ENCODE measurements at regions not wholly inside any gene's neighbourhood (a gene's known extent, or its start where the extent isn't known, plus 50 kb on each side); places are given as distances from the start of the nearest gene placed in this dataset.

DNA sequence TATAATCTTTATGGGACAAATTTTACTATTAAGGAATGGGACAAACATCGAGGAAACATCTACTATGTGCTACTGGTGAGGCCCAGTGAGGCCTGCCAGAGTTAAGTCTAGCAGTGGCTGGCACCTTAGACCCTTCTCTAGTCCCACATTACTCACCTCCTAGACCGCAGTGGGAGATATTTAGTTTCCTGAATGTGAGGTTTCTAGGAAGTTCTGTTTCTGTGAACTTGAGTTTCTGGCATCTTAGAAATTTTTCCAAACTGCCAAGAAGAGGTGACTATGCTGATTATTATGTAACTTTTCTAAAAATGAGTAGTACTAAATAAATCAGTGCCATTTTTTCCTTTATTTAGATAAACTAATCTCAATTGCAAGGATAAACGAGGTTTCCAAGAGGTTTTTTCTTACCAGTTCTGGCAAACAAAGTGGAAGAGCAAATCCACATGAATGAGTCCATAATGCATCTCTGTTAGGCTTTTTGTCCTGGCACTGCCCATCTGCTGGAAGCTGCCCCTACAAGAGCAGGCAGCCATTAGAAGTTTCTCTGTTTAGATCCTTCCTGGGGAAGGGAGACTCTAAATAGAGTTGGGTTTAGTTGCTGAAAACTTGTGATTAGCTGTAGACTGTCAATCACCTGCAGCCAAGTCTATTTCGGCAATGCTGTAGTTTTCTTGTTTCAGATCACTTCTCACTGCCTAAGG lies 348.7 kb downstream of the MAN2A1 start:
- DNase-seq, result no peak

DNA sequence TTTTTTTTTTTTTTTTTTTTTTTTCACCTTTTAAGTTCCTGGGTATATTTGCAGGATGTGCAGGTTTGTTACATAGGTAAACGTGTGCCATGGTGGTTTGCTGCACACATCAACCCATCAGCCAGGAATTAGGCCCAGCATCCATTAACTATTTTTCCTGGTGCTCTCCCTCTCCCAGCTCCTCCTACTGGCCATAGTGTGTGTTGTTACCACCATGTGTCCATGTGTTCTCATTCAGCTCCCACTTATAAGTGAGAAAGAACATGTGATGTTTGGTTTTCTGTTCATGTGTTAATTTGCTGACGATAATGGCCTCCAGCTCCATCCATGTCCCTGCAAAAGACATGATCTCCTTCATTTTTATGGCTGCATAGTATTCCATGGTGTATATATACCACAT lies 350.5 kb downstream of the MAN2A1 start:
- DNase-seq, result no peak

DNA sequence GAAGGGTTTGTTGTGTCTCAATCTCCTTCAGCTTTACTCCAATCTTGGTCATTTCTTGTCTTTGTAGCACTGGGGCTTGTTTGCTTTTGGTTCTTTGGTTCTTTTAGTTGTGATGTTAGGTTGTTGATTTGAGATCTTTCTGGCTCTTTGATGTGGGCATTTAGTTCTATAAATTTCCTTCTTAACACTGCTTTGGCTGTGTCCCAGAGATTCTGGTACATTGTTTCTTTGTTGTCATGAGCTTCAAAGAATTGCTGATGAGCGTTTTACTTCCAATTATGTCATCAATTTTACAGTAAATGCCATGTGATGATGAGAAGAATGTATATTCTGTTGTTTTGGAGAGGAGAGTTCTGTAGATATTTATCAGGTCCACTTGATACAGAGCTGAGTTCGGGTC lies 353.3 kb downstream of the MAN2A1 start:
- DNase-seq, result no peak

DNA sequence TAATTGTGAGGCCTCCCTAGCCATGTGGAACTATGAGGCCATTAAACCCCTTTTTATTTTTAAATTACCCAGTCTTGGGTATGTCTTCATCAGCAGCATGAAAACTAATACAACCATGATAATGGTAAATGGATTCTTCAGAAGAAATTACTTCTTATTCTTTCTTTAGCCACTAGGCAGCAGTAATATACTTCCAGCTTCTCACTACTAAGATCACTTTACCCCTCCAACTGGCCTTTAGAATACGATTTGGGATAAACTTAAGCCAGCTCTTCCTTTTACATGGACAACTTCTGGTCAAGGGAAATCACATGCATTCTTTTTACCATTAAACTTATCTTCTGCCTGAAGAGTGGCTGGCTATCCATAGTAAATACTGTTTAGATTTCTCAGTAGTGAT lies 355.4 kb downstream of the MAN2A1 start:
- no peak for DNase-seq

DNA sequence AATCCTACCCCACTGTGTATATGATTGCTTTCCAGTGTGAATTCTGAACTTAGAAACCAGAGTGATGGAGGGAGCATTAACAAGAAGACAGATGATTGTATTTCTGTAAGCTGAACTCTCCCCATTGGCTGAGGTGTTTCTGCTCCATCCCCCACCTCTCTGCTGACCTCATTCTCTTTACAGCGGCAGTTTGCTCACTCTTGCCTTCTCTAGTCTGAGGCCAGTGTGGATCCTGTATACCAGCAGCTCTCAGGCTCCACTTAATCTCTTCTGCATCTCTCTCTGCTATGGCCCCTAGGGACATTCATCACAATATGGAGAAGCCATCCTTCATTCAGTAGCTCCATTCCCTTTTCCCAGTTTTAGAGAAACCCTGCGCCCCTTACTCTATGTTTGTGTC lies 358.8 kb downstream of the MAN2A1 start:
- no peak for DNase-seq

DNA sequence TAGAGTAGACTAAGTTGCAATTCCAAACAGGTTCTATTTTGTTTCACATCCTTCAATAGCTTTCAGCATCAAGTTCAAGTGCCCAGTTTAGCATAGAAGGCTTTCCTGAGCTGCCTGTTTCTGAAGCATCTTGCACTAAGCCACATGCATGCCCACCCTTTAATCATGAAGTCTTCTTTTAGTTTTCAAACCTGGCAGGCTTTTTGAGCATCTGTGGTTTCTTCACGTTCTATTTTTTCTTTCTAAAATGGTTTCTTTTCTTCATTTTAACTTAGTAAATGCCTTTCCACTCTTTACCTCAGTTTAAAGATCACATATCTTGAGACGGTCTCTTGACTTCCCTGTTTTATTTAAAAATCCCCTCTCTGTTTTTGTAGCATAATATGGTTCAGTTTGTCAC lies 360.1 kb downstream of the MAN2A1 start:
- DNase-seq, result no peak

DNA sequence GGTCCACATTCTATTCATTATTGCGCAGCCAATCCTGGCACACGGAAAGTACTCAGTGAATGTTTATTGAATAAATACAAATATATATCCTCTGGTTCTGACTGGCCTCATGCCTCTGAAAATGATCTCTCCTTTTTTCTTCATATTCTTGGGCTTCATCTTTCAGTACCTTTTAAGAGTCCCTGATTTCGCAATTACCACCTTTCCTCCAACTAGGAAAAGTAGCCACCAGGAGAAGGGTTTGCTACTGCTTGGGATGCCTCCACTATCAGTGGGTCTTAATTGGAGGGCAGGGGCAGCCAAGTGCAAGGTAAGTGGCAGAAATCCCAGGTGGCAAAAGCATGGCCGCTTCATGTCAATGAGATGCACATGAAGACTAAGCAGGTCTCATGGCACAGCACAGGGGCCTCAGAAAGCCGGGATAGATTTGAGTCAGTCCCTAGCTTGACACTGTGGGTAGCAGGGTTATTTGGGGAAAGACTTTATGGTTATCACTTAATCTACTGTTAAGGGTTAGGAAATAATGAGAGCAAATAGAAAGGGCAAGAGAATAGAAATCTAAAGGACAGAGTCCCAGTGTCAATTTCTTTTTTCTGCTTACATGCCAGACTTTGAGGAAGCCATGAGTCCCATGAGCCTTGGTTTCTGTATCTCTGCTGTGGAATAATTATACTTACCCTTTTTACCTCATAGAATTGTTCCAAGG lies 361.1 kb downstream of the MAN2A1 start:
- DNase-seq, result no peak

DNA sequence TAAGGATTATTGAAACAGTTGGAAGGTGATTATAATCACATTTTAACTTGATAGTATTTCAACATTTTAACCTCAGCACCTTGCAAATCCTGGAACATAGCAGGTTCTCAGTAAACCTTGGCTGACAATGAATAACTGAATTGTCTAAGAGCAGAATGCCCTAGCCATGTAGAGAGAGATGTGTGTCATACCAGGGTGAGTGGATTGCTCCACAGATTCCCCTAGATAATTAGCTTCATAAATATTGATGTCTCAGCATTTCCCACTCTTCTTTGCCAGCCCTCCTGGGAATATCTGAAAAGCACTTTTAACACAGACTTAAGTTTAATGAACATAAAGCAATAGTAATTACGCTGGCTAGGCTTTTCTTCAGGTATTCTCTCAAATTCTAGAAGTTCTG lies 363.5 kb downstream of the MAN2A1 start:
- no peak for DNase-seq

DNA sequence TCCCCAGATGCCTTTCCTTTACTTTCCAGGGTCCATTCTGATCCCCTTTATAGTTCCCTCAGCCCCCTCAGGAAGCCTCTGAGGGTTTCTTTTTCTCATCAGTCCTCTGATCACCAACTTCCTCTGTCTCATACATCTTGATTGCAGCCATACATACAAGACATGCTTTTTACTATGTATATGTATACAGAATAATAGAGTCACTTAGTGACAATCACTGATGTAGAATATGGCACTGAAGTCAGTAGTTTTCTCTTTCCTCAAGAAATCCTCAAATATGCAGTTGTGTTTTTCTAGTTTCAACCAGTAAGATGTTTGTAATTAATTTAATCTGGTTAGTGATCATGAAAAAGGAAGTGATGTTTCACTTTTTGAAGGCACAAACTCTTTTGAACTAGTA lies 364.1 kb downstream of the MAN2A1 start:
- no peak for DNase-seq

DNA sequence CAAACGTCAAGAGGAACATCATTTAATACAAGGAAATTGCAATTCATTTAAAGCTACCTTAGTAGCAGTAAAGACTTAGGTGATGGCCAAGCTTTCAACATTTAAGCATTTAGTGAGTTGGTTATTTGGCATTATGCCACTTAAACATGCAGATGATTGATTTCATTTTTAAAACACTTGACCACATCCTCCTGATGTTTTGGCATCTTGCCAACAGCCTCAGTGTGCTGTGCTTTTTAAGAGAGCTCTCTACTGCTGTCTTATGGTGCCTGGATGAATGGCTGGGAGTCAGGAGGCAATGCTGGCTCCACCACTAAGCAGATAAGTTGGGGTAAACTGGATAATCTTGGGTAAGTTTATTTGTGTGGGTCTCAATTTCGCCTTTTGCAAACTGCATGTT lies 364.5 kb downstream of the MAN2A1 start:
- peak; percentile 58 for DNase-seq

DNA sequence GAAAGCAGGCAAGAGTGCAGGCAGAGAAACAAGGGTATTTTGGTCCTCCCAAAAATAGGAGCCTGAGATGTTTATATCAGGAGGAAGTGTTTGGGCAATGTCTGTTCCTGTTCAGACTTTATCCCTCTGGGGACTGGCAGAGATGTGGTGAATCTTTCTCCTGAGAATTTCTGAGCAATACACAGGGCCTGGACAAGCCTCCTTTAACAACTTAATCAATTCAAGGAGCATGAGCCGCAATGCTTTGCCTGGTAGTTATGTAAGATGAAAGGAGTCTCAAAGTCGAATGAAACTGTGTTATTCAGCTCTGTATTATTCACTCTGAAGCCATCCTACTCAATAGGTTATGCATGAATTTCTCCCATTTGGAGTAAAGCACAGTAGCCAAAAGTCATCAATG lies 365.6 kb downstream of the MAN2A1 start:
- no peak for DNase-seq

DNA sequence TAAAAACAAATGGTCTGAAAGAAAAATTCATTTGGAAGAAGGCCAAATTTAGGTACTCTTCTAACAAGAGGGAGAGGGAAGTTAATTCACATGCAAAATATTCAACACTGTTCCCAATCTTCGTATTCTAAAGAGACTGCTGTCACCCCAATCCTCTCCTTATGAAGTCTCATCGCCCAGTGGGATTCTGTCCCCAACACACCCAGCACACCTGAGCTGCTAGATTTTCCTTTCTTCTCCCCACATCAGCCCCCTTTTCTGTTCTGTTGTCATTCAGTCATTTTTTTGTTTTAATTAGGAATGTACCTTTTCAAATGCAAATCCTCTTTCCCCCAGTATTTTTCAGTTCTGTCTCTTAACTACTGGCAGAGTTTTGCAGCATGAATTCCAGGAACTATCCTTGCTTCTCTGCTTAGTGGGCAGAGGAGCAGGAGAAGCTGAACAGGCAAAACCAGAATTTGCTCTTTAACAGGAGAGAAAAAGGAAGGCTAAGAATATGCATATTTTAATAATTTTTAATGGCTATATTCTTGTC lies 366.9 kb downstream of the MAN2A1 start:
- DNase-seq, result no peak

DNA sequence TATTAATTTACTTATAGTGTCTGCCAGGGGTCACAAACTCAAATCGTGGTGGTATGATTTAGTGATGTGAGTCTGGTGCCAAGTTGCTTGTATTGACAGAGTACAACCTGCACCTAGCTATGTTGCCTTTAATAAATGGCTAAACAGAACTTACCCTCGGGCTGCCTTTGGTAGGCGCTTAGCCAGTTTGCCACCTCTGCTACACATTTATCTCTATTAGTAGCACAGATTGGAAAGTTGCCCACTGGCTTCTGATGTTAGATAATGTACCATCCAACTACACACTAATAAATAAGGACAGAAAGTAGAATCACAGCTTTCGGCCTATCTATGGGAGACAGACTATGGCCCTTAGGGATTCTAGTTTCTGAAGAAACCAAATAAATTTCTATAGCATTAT lies 368.4 kb downstream of the MAN2A1 start:
- no peak for DNase-seq

DNA sequence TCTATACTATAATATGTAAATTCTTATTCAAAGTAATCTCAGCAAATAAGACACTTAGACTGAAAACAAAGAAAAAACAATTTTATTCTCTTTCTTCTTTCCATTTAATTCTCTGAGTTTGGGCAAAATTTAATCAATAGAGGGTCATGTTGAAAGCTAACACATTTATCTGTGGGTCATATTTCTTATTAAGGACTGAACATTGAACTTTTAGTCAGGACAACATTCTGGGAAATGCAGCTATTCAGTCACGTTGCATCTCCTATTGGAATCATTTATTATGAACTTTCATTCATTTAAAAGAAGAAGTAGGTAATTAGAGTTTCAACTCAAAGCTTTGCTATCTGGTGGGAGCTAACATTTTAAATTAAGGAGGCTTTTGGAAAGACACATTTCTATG lies 372.5 kb downstream of the MAN2A1 start:
- no peak for DNase-seq

DNA sequence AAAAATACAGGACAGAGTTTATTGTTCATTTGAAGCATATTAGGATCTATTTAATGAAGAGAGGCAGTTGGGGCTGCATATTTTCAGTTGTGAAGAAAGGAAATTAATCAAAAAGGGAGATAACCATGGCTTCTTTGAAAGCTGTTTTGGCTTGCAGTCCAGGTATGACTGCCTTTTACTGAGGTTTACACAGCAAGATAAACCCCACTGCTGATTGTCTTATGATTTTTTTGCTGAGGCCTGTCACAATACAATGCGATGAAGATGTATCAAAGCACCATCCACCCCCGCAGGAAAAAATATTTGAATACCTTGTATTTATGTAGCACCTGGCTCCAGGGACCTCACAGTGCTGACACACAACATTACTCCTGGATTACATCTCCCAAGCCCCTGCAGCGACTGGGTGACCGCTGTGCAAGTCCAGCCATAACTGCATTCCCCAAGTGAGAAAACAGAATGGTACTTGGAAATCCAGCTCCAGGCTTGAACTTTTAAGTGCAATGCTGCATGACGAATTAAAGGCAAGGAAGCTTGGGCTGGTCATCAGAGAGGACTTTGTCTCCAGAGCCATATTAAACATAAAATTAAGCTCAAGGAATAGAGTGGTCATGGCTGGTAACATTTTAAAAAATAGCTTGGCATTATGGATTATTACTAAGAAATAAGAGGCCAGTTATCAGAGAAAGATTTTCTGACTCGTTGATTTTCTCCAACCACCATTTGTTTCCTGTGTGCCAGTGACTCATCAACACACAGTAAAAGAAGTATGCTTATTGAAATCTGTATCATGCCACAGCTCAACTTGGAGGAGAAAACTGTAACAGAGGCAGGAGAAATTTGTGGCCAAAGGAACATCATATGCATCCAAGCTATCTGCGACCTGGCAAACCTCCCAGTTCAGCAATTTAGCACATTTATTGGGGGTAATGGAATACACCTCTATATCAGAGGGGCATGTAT lies 374.2 kb downstream of the MAN2A1 start:
- no peak for DNase-seq

DNA sequence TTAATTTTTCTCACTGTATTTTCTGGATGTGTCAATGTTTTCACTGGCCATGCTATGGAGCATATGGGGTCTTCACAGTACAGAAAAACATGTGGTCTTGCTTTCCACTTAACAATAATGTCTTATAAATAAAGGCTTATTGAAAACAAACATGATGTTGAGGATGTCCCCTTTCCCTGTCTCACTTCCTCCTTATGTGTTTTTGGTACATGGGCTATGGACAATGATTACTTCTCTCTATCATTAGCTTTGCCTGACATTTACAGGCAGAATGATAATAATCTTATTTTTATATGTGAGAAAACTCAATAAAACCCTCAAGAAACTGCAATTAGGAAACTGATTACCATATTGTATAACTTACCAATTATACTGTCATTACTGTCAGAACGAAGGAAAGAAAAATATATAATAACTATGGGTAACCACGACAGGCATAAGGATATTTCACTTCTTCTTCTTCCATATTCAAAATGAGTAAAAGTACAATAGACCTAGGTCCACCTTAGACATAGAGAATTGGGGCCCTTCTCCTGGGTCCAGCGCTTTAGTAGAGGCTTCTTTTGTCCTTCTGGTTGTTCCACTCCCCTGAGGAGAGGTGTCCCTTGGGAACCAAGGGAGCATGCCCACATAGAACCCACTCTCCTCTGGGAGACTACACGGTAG lies 375.0 kb downstream of the MAN2A1 start:
- DNase-seq, result no peak

DNA sequence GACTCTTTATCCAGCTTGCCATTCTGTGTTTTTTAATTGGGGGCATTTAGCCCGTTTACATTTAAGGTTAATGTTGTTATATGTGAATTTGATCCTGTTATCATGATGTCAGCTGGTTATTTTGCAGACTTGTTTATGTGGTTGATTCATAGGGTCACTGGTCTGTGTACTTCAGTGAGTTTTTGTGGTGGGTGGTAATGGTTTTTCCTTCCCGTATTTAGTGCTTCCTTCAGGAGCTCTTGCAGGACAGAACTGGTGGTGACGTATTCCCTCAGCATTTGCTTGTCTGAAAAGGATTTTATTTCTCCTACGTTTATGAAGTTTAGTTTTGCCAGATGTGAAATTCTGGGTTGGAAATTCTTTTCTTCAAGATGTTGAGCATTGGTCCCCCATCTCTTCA lies 381.1 kb downstream of the MAN2A1 start:
- DNase-seq, result no peak

DNA sequence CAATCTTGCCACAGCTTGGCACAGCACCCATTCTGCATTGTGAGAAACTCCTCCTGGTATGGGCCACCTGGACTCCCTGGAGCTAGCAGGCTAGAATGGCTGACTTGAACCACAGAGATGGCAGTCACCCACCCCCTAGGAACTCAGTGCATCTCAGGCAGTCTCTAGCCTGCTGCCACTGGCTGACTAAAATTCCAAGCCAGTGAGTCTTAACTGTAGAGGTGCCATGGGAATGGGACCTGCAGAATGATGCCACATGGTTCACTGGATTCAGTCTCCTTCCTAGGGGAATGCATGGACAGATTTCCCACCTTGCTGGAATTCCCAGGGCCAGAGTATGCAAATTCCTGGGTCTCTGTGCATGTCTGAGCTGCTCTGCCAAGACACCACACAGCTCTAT lies 382.9 kb downstream of the MAN2A1 start:
- no peak for DNase-seq

DNA sequence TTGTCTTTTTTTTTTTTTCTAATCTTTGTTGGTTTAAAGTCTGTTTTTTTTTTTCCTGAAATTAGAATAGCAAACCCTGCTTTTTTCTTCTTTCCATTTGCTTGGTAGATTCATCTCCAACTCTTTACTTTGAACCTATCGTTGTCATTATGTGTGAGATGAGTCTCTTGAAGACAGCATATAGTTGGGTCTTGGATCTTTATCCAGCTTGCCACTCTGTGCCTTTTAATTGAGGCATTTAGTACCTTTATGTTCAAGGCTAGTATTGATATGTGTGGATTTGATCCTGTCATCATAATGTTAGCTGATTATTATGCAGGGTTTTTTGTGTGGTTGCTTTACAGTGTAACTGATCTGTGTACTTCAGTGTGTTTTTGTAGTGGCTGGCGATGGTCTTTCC lies 383.8 kb downstream of the MAN2A1 start:
- no peak for DNase-seq

DNA sequence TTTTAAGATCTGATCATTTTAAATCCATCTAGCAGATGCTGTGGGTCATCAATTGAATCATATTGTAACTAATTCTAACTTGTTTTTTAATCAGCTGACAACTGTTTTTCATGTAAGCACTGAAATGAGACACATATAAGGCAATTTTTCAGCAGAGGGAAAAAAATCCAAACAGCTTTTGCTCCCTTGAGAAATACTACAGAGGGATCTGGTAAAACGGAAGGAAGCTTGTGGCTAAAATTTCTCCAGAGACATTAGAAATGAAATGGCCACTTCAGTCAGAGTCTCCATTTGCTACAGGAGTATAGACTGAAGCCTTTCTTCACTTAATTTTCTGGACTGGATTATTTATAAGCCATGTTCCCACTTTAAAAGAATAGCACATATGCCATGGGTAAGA lies 385.9 kb downstream of the MAN2A1 start:
- no peak for DNase-seq

DNA sequence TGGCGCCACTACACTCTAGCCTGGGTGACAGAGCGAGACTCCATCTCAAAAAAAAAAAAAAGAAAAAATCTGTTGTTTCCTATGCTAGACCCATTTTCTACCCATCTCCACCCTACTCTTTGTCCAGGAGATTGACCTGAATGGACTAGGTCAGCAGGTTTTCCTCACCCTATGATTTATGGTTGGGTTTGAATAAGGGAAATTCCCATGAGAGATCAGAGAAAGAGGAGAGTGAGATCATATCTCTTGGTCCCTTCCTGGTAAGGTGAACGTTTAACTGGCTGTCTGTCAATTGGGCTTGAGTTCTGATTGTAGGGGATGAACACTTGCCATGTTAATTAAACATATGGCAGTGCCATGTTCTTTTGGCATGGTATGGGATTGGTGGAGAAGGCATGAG lies 387.4 kb downstream of the MAN2A1 start:
- no peak for DNase-seq

DNA sequence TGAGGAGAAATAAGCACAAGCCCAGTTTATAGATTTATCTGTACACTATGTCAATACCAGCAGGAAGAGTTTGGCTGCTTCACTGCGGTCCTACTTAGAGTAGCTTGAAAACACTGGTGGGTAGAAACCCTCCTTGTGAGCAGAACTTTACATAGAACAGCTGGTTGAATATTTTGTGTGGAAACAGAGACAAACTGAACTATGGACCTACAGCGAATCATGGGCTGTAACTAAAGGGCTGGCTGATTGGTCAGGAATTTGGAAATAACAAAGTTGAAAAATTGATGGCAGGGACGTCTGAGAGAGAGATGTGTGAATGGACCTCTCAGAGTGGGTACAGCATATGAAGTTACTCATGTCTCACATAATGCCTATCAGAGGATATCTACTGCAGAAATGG lies 392.5 kb downstream of the MAN2A1 start:
- DNase-seq, result no peak

DNA sequence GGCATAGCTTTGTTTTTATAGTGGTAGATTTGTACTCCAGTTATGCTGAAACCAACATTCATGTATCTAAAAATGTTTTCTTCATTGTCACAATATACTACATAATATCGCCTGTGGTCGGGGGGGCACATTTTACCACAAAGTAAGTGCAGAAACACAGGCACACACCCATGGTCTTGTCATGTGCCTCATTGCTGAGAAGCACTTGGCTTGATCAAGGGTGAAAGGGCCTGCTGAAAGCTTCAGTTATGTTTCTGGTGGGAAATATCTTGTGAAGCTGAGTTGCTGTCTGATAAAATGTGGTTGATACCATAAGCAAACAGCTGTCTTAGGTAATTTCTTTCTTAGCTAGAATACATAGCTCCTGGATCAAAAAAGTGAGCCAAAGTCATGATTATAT lies 393.1 kb downstream of the MAN2A1 start:
- DNase-seq, result no peak

Measured in NCI-H2029 (cell line).